H1 (cell line): ENCODE measurements at regions not wholly inside any gene's neighbourhood (a gene's known extent, or its start where the extent isn't known, plus 50 kb on each side); places are given as distances from the start of the nearest gene placed in this dataset.

Experiments used
- CEBPB ChIP-seq: IDR thresholded peaks from 2 replicates; pipeline ENCODE4 v1.6.1; 2012; ENCODE audit warnings: low read depth, low read length
- CHD1 ChIP-seq: IDR thresholded peaks from 2 replicates; pipeline ENCODE4 v1.6.1; 2012; ENCODE audit warnings: low read depth, low read length, improper control_type of control experiment
- CREB1 ChIP-seq: IDR thresholded peaks from 2 replicates; pipeline ENCODE4 v1.6.1; 2012; ENCODE audit warnings: inconsistent platforms
- JUND ChIP-seq: IDR thresholded peaks from 2 replicates; pipeline ENCODE4 v1.6.1; 2011; ENCODE audit warnings: mild to moderate bottlenecking, improper control_type of control experiment, low read length
- POLR2A ChIP-seq, 2 experiments: IDR thresholded peaks; 1 replicate in 1 of 2; 2 replicates in 1 of 2; pipeline ENCODE4 v1.6.1; 2011; ENCODE audit warnings: low read depth in 2 of 2, low read length in 2 of 2, mild to moderate bottlenecking in 2 of 2; ENCODE audit errors: control extremely low read depth in 1 of 2
- POLR2AphosphoS5 ChIP-seq: IDR thresholded peaks from 2 replicates; pipeline ENCODE4 v1.6.1; 2011; ENCODE audit warnings: low read depth, low read length
- RAD21 ChIP-seq, 2 experiments: IDR thresholded peaks in 1 of 2; conservative IDR thresholded peaks in 1 of 2; 2 replicates each; pipeline ENCODE4 v1.6.1; 2011; ENCODE audit warnings: low read depth in 2 of 2, low read length in 2 of 2, improper control_type of control experiment in 1 of 2, inconsistent platforms in 1 of 2, mild to moderate bottlenecking in 1 of 2, moderate library complexity in 1 of 2
- TF ChIP-seq, protein P1 (sequence below), 3 experiments: IDR thresholded peaks; 1 replicate in 2 of 3; 2 replicates in 1 of 3; pipeline versions ENCODE4 v1.5.1 to v1.6.1; 2011; ENCODE audit warnings: low read length in 3 of 3, mild to moderate bottlenecking in 3 of 3, inconsistent platforms in 2 of 3, low read depth in 1 of 3, moderate library complexity in 1 of 3; ENCODE audit not compliant: insufficient read depth in 1 of 3; ENCODE audit errors: control extremely low read depth in 1 of 3
- TF ChIP-seq, protein P2 (sequence below): IDR thresholded peaks from 2 replicates; pipeline ENCODE4 v1.6.1; 2012; ENCODE audit warnings: inconsistent platforms
- TF ChIP-seq, protein P3 (sequence below): IDR thresholded peaks from 2 replicates; pipeline ENCODE4 v1.6.1; 2012; ENCODE audit warnings: low read length, inconsistent platforms
- TF ChIP-seq, protein P4 (sequence below): IDR thresholded peaks from 2 replicates; pipeline ENCODE4 v1.6.1; 2011; ENCODE audit warnings: low read depth, mild to moderate bottlenecking, low read length; ENCODE audit not compliant: insufficient read depth

DNA sequence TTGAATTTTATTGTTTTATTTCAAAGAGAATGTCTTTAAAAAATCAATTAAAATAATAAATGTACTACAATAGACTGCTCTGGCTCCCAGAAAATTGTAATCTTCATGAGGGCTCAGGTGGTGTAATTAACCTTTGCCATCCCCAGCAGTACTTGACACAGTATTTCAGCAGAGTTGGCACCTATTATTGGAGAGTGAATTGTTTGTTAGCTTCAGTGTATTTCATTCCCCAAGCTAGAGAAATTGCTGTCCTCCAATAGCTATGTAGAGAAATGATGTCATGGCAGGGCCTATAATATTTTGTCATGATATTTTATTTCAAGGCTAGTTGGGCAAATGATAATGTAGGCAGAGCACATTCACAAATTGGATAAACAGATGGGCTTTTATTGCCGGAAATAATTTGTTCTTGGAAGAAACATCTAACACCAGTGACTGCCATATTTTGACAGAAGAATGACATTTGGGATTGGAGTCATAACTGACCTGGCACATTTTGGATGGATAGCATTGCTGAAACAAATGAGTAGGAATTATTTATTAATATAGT lies 712.0 kb upstream of the NXPH2 start:
- TF ChIP-seq, protein P1, sequence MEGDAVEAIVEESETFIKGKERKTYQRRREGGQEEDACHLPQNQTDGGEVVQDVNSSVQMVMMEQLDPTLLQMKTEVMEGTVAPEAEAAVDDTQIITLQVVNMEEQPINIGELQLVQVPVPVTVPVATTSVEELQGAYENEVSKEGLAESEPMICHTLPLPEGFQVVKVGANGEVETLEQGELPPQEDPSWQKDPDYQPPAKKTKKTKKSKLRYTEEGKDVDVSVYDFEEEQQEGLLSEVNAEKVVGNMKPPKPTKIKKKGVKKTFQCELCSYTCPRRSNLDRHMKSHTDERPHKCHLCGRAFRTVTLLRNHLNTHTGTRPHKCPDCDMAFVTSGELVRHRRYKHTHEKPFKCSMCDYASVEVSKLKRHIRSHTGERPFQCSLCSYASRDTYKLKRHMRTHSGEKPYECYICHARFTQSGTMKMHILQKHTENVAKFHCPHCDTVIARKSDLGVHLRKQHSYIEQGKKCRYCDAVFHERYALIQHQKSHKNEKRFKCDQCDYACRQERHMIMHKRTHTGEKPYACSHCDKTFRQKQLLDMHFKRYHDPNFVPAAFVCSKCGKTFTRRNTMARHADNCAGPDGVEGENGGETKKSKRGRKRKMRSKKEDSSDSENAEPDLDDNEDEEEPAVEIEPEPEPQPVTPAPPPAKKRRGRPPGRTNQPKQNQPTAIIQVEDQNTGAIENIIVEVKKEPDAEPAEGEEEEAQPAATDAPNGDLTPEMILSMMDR (IDR thresholded peaks at IDR 0.05; ENCODE audit: control extremely low read depth in 1 of 3, insufficient read depth in 1 of 3, low read depth in 1 of 3, low read length in 3 of 3) = no peak
- TF ChIP-seq CHD1 (no peak), RAD21 (IDR thresholded peaks at IDR 0.05 in 1 of 2, conservative IDR thresholded peaks at IDR 0.05 in 1 of 2; ENCODE audit: low read depth in 2 of 2, low read length in 2 of 2) (no peak), CEBPB (no peak), CREB1 (no peak), POLR2A (IDR thresholded peaks at IDR 0.05; ENCODE audit: control extremely low read depth in 1 of 2, low read depth in 2 of 2, low read length in 2 of 2) (no peak), JUND (no peak), POLR2AphosphoS5 (no peak)
- TF ChIP-seq, protein P2, sequence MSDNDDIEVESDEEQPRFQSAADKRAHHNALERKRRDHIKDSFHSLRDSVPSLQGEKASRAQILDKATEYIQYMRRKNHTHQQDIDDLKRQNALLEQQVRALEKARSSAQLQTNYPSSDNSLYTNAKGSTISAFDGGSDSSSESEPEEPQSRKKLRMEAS = no peak
- TF ChIP-seq, protein P3, sequence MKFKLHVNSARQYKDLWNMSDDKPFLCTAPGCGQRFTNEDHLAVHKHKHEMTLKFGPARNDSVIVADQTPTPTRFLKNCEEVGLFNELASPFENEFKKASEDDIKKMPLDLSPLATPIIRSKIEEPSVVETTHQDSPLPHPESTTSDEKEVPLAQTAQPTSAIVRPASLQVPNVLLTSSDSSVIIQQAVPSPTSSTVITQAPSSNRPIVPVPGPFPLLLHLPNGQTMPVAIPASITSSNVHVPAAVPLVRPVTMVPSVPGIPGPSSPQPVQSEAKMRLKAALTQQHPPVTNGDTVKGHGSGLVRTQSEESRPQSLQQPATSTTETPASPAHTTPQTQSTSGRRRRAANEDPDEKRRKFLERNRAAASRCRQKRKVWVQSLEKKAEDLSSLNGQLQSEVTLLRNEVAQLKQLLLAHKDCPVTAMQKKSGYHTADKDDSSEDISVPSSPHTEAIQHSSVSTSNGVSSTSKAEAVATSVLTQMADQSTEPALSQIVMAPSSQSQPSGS = no peak
- TF ChIP-seq, protein P4, sequence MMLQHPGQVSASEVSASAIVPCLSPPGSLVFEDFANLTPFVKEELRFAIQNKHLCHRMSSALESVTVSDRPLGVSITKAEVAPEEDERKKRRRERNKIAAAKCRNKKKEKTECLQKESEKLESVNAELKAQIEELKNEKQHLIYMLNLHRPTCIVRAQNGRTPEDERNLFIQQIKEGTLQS = no peak
